OCI-LY3 (cell line): ENCODE measurements at regions not wholly inside any gene's neighbourhood (a gene's known extent, or its start where the extent isn't known, plus 50 kb on each side); places are given as distances from the start of the nearest gene placed in this dataset.

Experiments
- CTCF ChIP-seq: fragments of 200-600, 300-600 bp; sonication (generic); IDR thresholded peaks from 2 replicates; pipeline ENCODE4 v1.5.1; 2014; ENCODE audit warnings: antibody characterized with exemption, low read length, low read depth
- EZH2phosphoT487 ChIP-seq: fragments of 200-600 bp; shearing (Covaris generic); IDR thresholded peaks from 2 replicates; pipeline ENCODE4 v1.6.1; 2018; ENCODE audit warnings: antibody characterized with exemption, mixed run types, low read depth

- TF ChIP-seq CTCF (no peak), EZH2phosphoT487 (no peak)
These were observed 187.3 kb upstream of the RMST start for GRCh38 chr12:97275256-97275655.
